ENCODE measurements at regions not wholly inside any gene's neighbourhood (a gene's known extent, or its start where the extent isn't known, plus 50 kb on each side); places are given as distances from the start of the nearest gene placed in this dataset.

- TF ChIP-seq TBP (optimal IDR thresholded peaks at IDR 0.05; ENCODE audit: low read depth, low read length) (no peak), MAX (CRISPR knock-in tag; IDR thresholded peaks at IDR 0.05) (no peak), ARHGAP35 (IDR thresholded peaks at IDR 0.05; ENCODE audit: partially characterized antibody) (no peak), CTCF (IDR thresholded peaks at IDR 0.05 in 2 of 3, conservative IDR thresholded peaks at IDR 0.05 in 1 of 3; ENCODE audit: insufficient read depth in 2 of 3, low read depth in 1 of 3, low read length in 3 of 3) (no peak), HNRNPUL1 (IDR thresholded peaks at IDR 0.05; ENCODE audit: low read length) (no peak), KLF1 (tag; IDR thresholded peaks at IDR 0.05) (no peak), SIN3A (IDR thresholded peaks at IDR 0.05; ENCODE audit: borderline replicate concordance in 2 of 2, control insufficient read depth in 1 of 2, low read depth in 2 of 2, low read length in 2 of 2) (no peak), ELF4 (CRISPR knock-in tag; IDR thresholded peaks at IDR 0.05) (no peak), ZNF174 (CRISPR knock-in tag; IDR thresholded peaks at IDR 0.05) (no peak), POLR2A (conservative IDR thresholded peaks at IDR 0.05) (no peak), HMGXB4 (CRISPR knock-in tag; IDR thresholded peaks at IDR 0.05) (no peak), KDM1A (IDR thresholded peaks at IDR 0.05) (no peak), TFAP4 (CRISPR knock-in tag; IDR thresholded peaks at IDR 0.05; ENCODE audit: borderline replicate concordance) (no peak)
These were observed 120.8 kb upstream of the TNFSF11 start for GRCh38 chr13:42453091-42453645.

All from K562 (cell line).